Retinal pigment epithelial cell (primary cell): ENCODE measurements at regions not wholly inside any gene's neighbourhood (a gene's known extent, or its start where the extent isn't known, plus 50 kb on each side); places are given as distances from the start of the nearest gene placed in this dataset.

Experiments used
- DNase-seq: peaks from one replicate; pipeline ENCODE4 v3.0.0-alpha.2; 2010; ENCODE audit warnings: low read depth
- H3K4me3 ChIP-seq: 2 replicates; pipeline ENCODE4 v1.5.1; 2011; ENCODE audit warnings: mild to moderate bottlenecking, low read length, control low read depth, moderate library complexity
- TF ChIP-seq, protein P1 (sequence below): conservative IDR thresholded peaks from 2 replicates; pipeline ENCODE4 v1.5.1; 2011; ENCODE audit warnings: low read depth, low read length, control low read depth, inconsistent platforms

DNA sequence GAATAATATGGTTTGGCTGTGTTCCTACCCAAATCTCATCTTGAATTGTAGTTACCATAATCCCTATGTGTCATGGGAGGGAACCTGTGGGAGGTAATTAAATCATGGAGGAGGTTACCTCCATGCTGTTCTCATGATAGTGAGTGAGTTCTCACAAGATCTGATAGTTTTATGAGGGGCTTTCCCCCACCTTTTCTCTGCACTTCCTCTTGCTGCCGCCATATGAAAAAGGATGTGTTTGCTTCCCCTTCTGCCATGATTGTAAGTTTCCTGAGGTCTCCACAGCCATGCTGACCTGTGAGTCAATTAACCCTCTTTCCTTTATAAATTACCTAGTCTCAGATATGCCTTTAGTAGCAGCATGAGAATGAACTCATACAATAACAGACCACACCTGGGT, 63.7 kb upstream of the PRR16 start:
- TF ChIP-seq, protein P1, sequence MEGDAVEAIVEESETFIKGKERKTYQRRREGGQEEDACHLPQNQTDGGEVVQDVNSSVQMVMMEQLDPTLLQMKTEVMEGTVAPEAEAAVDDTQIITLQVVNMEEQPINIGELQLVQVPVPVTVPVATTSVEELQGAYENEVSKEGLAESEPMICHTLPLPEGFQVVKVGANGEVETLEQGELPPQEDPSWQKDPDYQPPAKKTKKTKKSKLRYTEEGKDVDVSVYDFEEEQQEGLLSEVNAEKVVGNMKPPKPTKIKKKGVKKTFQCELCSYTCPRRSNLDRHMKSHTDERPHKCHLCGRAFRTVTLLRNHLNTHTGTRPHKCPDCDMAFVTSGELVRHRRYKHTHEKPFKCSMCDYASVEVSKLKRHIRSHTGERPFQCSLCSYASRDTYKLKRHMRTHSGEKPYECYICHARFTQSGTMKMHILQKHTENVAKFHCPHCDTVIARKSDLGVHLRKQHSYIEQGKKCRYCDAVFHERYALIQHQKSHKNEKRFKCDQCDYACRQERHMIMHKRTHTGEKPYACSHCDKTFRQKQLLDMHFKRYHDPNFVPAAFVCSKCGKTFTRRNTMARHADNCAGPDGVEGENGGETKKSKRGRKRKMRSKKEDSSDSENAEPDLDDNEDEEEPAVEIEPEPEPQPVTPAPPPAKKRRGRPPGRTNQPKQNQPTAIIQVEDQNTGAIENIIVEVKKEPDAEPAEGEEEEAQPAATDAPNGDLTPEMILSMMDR: no peak
- no peak overlapping the region for H3K4me3 ChIP-seq
- no peak for DNase-seq

DNA sequence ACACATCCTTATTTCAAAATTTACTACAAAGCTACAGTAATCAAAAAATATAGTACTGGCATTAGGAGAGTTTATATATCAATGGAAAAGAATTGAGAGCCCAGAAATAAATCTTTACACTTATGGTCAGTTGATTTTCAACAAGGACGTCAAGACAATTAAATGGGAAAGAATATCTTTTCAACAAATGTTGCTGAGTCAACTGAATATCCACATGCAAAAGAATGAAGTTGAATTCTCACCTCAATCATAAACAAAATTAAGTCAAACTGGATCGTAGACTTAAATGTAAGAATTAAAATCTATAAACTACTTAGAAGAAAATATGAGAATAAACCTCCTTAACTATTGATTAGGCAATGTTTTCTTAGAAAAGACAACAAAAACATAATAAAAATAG, 61.5 kb upstream of the PRR16 start:
- TF ChIP-seq, protein P1: no peak
- DNase-seq: no peak
- H3K4me3 ChIP-seq: no peak overlapping the region

DNA sequence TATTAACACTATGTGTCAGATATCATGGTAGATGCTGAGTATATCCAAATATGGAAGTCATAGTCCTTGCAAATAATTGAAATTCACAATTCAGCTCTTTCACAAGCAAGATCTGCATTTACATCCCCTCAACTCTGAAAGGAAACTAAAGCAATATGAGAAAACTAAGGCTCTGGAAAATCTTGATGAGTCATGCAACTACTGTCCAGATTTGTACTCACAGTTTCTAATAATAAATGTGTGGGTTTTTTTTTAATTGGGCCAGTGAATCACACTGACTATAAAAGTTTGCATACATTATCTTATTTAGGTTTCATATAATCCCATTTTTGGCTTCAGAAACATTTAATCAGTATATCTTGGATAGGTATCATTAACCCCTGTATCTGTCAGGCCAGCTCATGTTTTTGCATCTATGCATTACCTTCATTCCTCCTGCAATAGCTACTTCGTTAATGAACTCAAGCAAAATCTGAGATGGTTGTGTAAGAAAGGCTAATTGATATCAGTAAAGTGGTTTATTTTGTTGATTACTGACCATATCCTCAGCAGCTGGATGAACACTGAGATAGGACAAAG, 58.7 kb upstream of the PRR16 start:
- no peak overlapping the region for H3K4me3 ChIP-seq
- TF ChIP-seq, protein P1: no peak
- DNase-seq: peak; percentile 62

DNA sequence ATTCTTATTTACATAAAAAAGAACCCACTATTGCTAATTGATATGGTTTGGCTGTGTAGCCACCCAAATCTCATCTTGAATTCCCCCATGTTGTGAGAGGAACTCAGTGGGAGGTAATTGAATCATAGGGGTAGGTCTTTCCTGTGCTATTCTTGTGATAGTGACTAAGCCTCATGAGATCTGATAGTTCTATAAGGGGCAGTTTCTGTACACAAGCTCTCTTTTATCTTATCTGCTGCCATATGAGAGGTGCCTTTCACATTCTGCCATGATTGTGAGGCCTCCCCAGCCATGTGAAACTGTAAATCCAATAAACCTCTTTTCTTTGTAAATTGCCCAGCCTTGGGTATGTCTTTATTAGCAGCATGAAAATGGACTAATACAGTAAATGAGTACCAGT, 58.2 kb upstream of the PRR16 start:
- no peak for DNase-seq
- no peak overlapping the region for H3K4me3 ChIP-seq
- TF ChIP-seq, protein P1: no peak

DNA sequence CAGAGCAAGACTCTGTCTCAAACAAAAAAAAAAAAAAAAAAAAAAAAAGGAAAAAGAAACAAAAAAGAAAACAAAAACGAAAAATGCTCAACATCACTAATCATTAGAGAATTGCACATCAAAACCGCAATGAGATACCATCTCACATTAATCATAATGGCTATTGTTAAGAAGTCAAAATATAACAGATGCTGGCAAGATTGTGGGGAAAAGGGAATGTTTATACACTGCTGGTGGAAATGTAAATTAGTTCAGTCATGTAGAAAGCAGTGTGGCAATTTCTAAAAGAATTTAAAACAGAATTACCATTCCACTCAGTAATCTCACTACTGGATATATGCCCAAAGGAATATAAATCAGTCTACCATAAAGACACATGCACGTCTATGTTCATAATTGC, 50.4 kb upstream of the PRR16 start:
- peak; percentile 51 for DNase-seq
- TF ChIP-seq, protein P1: no peak
- no peak overlapping the region for H3K4me3 ChIP-seq
